Activated naive CD4-positive, alpha-beta T cell treated with anti-CD3 and anti-CD28 coated beads for 36 hours (primary cell): ENCODE measurements at regions not wholly inside any gene's neighbourhood (a gene's known extent, or its start where the extent isn't known, plus 50 kb on each side); places are given as distances from the start of the nearest gene placed in this dataset.
"Not testable (repeated sequence)": the region's sequence is repeated elsewhere in the genome, so short reads cannot be mapped to it uniquely, and the experiment has no call there.

Experiments
- CTCF ChIA-PET: fragments of 350-600 bp; sonication (Branson Sonifier 250); formaldehyde crosslinking; loops from one replicate; lab custom pipeline; 2021; ENCODE audit warnings: antibody characterized with exemption; lab: Charles Lee
- DNase-seq: peaks from one replicate; pipeline ENCODE4 v3.0.0-alpha.2; 2020
- H3K27ac Mint-ChIP-seq: one replicate; pipeline ENCODE4 v1.8.0; 2021; ENCODE audit warnings: mild to moderate bottlenecking, mixed read lengths
- H3K27me3 Mint-ChIP-seq: one replicate; pipeline ENCODE4 v1.8.0; 2021; ENCODE audit warnings: low read depth, mixed read lengths
- H3K36me3 Mint-ChIP-seq: one replicate; pipeline ENCODE4 v1.8.0; 2021; ENCODE audit warnings: low read depth, mixed read lengths
- H3K4me1 Mint-ChIP-seq: one replicate; pipeline ENCODE4 v1.8.0; 2021; ENCODE audit warnings: low read depth, mixed read lengths
- H3K4me3 Mint-ChIP-seq: one replicate; pipeline ENCODE4 v1.8.0; 2021; ENCODE audit warnings: mild to moderate bottlenecking, moderate library complexity, mixed read lengths
- H3K9me3 Mint-ChIP-seq: one replicate; pipeline ENCODE4 v1.8.0; 2021; ENCODE audit warnings: mixed read lengths
- intact Hi-C: fragments of 100-400 bp; cut with micrococcal nuclease; formaldehyde crosslinking; loops from one replicate; pipeline ENCODE4 v1.15.1; 2023

DNA sequence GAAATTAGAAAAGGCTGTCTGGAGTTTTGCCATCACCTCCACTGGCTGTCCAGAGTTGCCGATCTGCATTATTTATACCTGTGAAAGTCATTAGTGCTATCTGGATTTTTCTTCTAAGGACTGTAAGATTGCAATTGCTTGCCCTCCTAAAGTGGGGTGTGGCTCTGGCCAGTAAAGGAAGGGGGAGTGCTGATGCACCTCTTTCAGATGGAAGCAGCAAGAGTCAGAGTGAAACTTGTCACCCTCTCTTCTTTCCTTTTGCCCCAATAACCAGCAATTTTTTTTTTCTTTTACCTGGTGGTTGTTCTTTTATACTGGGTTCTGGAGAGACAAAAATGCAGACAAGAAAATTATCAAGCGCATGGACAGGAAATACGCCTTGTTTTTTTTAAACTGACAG lies 527.4 kb upstream of the NRP1 start:
- Mint-ChIP-seq H3K4me3 (no peak overlapping the region), H3K9me3 (no peaks in the 10 kb centered on the region), H3K4me1 (no peaks in the 10 kb centered on the region), H3K36me3 (no peaks in the 10 kb centered on the region), H3K27ac (no peak overlapping the region), H3K27me3 (peaks cover 12% of the 10 kb centered on the region)
- intact Hi-C loops: no loop called here
- no peak for DNase-seq
- CTCF ChIA-PET: no interaction called here

DNA sequence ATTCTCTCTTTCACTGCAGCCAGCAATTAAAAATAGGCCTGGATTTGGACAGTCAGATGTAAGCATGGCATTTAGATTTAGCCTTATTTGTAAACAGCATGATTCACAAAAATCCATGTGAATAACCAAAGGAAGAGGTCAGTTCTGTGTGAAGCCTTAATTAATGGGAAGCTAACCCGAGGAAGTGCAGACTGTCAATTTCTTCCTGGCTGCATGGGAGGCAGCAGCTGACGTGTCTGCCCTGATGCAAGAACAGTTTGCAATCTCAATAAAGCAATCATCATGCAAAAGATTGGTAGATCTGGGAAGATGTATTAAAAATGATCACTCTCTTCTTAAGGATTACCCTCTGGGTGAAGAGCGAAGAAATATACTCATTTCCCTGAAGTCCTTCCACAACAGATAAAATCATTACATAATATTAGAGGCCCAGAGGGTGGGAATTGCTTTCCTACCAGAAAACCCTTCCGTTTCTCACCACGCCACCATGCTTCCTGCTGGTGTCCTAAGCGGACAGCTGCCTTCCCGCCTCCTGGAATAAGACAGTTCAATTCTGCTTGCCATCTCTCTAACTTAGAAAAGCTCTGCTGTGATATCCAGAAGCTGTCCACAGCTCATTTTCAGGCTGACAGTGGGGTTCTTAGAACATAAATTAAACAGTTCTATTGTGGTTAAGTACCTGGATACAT lies 526.7 kb upstream of the NRP1 start:
- CTCF ChIA-PET: interaction anchor here (1.3 kb wide), 1 partner anchor 11 kb away, joined by 3 read pairs; no protein-coding TSS in a partner anchor
- Mint-ChIP-seq H3K9me3 (no peaks in the 10 kb centered on the region), H3K27me3 (peaks cover 12% of the 10 kb centered on the region), H3K4me1 (no peaks in the 10 kb centered on the region), H3K36me3 (no peaks in the 10 kb centered on the region), H3K4me3 (no peak overlapping the region), H3K27ac (no peak overlapping the region)
- intact Hi-C loops: no loop called here
- no peak for DNase-seq

DNA sequence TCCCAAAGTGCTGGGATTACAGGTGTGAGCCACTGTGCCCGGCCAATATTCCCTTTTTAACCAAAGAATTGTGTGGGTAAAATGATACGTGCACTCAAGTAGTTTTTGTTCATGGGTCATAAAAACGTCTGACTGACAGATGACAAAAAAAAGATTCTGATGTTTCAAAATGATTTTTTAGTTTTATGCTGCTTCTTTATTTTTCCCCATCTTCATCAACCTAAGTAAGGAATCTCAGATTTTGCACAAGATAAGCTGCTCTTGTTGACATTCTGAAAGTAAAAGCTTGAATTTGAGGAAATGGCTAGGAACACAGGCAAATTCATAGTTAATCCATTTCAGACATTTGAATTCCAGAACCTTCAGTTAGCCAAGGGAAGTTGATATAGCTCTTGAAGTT lies 526.1 kb upstream of the NRP1 start:
- H3K27ac Mint-ChIP-seq: no peak overlapping the region
- no peaks in the 10 kb centered on the region for H3K36me3 Mint-ChIP-seq
- H3K27me3 Mint-ChIP-seq: peaks cover 11% of the 10 kb centered on the region
- no peak overlapping the region for H3K4me3 Mint-ChIP-seq
- CTCF ChIA-PET: interaction anchor here (1.3 kb wide), 1 partner anchor 12 kb away, joined by 3 read pairs; no protein-coding TSS in a partner anchor
- H3K9me3 Mint-ChIP-seq: no peaks in the 10 kb centered on the region
- no peaks in the 10 kb centered on the region for H3K4me1 Mint-ChIP-seq
- intact Hi-C loops: no loop called here
- DNase-seq: no peak

DNA sequence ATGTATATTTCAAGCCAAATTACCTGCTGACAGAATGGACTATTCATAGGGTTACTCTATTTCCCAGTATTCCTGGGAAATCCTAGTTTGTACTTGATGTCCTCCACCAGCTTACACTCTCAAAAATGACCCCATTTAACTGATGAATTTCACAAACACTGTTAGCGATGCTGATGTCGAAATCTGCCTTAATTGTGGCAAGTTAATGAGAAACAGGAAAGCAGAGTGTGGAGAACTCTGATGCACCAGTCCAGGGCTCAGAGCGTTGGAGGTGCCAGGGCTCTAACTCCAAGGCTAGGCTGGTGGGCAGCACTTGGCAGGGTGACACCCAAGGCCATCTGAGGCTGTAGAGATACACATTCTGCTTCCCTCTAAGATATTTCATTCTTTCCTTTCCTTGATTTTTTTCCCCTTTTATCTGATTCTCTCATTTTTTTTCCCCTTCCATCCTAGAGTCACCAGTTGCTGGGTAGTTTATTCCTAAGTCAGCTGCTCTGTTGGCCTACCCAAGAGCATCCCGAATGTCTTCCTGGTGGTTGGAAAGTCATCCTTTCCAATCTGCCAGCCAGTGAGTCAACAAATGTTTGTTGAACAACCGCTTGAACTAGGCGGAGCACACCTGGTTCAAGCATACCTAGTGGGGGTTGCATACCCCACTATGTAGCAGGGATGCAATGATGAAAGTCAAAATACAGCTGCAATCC lies 525.0 kb upstream of the NRP1 start:
- H3K4me1 Mint-ChIP-seq: no peaks in the 10 kb centered on the region
- CTCF ChIA-PET: no interaction called here
- no peak overlapping the region for H3K4me3 Mint-ChIP-seq
- H3K27ac Mint-ChIP-seq: no peak overlapping the region
- no peak for DNase-seq
- intact Hi-C loops: no loop called here
- peaks cover 9% of the 10 kb centered on the region for H3K27me3 Mint-ChIP-seq
- H3K36me3 Mint-ChIP-seq: no peaks in the 10 kb centered on the region
- H3K9me3 Mint-ChIP-seq: no peaks in the 10 kb centered on the region

DNA sequence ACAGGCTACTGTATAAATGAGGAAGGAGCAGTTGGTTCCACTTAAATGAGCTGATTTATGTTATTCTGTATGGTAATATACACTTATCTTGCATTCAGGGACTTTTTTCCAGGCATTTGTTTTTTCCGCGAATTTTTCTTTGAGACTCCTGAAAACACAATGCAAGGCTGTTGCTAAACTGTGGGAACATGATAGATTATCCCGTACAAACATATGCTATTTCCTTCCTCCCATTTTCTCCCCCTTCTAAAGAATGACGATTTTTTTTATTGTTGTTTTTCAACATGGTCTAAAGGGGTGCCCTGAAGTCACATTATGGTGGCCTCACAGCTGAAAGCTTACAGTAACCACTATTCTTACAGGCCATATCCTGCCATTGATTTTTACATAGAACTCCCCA lies 523.9 kb upstream of the NRP1 start:
- Mint-ChIP-seq H3K9me3 (no peaks in the 10 kb centered on the region), H3K27ac (no peak overlapping the region), H3K36me3 (no peaks in the 10 kb centered on the region), H3K4me3 (no peak overlapping the region), H3K27me3 (peaks cover 10% of the 10 kb centered on the region), H3K4me1 (no peaks in the 10 kb centered on the region)
- CTCF ChIA-PET: no interaction called here
- DNase-seq: no peak
- intact Hi-C loops: no loop called here

DNA sequence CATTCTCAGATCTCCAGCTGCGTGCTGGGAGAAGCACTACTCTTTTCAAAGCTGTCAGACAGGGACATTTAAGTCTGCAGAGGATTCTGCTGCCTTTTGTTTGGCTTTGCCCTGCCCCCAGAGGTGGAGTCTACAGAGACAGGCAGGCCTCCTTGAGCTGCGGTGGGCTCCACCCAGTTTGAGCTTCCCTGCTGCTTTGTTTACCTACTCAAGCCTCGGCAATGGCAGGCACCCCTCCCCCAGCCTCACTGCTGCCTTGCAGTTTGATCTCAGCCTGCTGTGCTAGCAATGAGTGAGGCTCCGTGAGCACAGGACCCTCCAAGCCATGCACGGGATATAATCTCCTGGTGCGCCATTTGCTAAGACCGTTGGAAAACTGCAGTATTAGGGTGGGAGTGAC lies 518.8 kb upstream of the NRP1 start:
- DNase-seq, intact Hi-C loops: not testable (repeated sequence)

DNA sequence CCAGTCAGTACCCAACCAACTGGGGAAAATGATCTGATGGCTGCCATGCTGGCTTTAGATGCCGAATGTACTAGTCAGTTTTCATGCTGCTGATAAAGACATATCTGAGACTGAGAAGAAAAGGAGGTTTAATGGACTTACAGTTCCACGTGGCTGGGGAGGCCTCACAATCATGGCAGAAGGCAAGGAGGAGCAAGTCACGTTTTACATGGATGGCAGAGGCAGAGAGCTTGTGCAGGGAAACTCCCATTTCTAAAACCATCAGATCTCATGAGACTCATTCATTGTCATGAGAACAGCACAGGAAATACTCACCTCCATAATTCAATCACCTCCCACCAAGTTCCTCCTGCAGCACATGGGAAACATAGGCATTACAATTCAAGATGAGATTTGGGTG lies 508.9 kb upstream of the NRP1 start:
- DNase-seq: no peak
- H3K4me1 Mint-ChIP-seq: no peaks in the 10 kb centered on the region
- H3K27ac Mint-ChIP-seq: no peak overlapping the region
- H3K27me3 Mint-ChIP-seq: peaks cover 5% of the 10 kb centered on the region
- no peak overlapping the region for H3K4me3 Mint-ChIP-seq
- no peaks in the 10 kb centered on the region for H3K36me3 Mint-ChIP-seq
- intact Hi-C loops: no loop called here
- CTCF ChIA-PET: no interaction called here
- peaks cover 11% of the 10 kb centered on the region for H3K9me3 Mint-ChIP-seq

More for the DNA sequence above, 518.8 kb upstream of the NRP1 start:
- H3K4me1 Mint-ChIP-seq, H3K4me3 Mint-ChIP-seq, H3K9me3 Mint-ChIP-seq, H3K36me3 Mint-ChIP-seq, H3K27ac Mint-ChIP-seq: not testable (repeated sequence)
- peaks cover 10% of the 10 kb centered on the region for H3K27me3 Mint-ChIP-seq
- CTCF ChIA-PET: interaction anchor here (1.2 kb wide), 1 partner anchor 36 kb away, joined by 3 read pairs; no protein-coding TSS in a partner anchor

DNA sequence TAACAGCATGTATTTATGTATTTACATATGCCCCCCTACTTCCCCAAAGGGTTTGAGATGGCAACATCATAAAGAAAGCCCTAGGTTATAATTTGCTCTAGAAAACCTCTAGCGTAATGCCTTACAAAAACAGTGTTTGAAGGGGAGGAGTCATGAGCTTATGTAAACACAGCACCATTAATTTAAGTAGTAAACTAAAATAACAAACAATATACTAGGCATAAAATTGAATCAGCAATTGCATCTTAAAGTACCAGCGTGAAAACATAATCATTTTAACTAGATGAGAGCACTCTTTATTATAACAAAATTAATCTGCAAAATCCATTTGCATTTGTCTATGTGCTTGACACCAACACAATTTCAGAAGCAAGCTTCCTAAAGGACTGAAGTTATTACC lies 507.2 kb upstream of the NRP1 start:
- no peak for DNase-seq
- Mint-ChIP-seq H3K27me3 (peaks cover 5% of the 10 kb centered on the region), H3K27ac (no peak overlapping the region), H3K36me3 (no peaks in the 10 kb centered on the region), H3K9me3 (peaks cover 11% of the 10 kb centered on the region), H3K4me1 (no peaks in the 10 kb centered on the region), H3K4me3 (no peak overlapping the region)
- intact Hi-C loops: no loop called here
- CTCF ChIA-PET: no interaction called here

DNA sequence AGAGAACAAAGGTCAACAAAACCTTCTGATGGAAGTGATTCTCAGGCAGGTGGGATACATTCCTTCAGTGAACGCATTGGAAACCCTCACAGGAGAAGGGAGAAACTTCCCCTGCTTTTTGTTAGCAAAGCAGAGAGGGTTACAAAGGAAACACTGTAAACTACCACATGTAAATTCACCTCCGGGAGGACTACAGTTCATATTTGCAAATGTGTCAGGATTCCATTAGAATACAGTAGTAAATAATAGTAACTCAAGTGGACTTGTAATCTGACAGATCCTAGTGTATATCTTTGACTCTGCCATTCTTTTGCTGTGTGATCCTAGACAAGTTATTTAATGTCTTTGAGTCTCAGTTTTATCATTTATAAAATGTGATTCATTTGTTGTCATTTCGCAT lies 504.3 kb upstream of the NRP1 start:
- no peaks in the 10 kb centered on the region for H3K36me3 Mint-ChIP-seq
- DNase-seq: no peak
- CTCF ChIA-PET: no interaction called here
- peaks cover 8% of the 10 kb centered on the region for H3K9me3 Mint-ChIP-seq
- no peak overlapping the region for H3K27ac Mint-ChIP-seq
- H3K27me3 Mint-ChIP-seq: peaks cover 5% of the 10 kb centered on the region
- H3K4me1 Mint-ChIP-seq: no peaks in the 10 kb centered on the region
- no peak overlapping the region for H3K4me3 Mint-ChIP-seq
- intact Hi-C loops: no loop called here

DNA sequence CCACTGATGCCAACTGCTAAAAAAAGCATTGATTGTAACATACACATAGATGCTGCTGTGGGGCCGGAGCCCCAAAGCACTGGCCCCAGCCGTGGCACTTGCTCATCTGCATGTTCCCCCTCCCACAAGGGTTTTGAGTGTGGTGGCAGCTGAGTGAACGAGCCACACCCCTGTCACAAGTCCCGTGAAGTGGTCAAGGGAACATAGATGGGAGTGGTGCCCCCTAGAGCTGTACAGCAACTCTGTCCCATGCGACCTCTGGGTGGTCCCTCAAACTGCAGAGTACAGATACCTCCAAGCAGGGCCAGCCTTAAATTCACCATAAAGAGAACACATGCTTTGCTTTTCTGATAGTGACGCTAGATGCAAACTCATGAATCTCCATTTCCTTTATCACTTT lies 503.3 kb upstream of the NRP1 start:
- CTCF ChIA-PET: no interaction called here
- no peak overlapping the region for H3K27ac Mint-ChIP-seq
- intact Hi-C loops: no loop called here

DNA sequence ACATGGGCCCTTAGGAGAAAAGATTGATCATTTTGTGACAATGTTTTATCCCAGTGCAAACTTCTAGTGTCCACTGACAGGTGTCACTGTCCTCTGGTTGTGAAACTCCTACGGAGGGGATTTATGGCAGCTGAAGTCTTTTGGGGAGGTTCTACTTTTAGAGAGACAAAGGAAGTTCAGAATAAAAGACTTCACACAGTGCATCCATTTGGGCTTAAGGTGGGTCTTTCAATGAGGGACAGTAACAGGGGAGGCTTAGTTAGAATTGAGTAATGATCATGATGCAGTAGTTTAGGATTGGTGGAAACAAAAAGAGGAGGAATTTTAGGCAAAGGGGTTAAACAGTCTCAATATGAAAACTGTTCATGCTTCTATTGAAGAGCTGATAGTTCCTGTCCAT lies 501.1 kb upstream of the NRP1 start:
- Mint-ChIP-seq H3K36me3 (no peaks in the 10 kb centered on the region), H3K4me1 (no peaks in the 10 kb centered on the region), H3K27ac (no peak overlapping the region), H3K4me3 (no peak overlapping the region), H3K27me3 (no peaks in the 10 kb centered on the region), H3K9me3 (no peaks in the 10 kb centered on the region)
- no peak for DNase-seq
- CTCF ChIA-PET: no interaction called here
- intact Hi-C loops: no loop called here

More for the DNA sequence above, 503.3 kb upstream of the NRP1 start:
- Mint-ChIP-seq H3K4me3 (no peak overlapping the region), H3K27me3 (no peaks in the 10 kb centered on the region), H3K36me3 (no peaks in the 10 kb centered on the region), H3K4me1 (no peaks in the 10 kb centered on the region), H3K9me3 (no peaks in the 10 kb centered on the region)
- DNase-seq: no peak

DNA sequence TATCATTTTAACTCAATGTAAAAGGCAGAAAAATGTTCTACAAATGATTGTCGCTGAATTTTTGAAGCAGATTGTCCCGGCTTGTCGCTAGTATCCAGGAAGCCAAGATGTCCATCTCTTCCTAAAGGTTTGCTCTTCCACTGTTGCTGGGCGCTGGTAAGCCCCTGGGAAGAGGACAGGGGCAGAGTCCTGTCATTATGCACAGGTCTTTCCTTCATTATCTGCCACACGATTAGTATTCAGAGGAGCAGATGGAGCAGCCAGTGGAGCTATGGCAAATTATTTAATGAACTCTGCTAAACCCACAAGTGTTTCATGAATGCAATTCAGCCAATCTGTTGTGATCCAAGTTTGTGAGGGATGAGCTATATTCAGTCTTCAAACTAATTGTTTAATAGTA lies 499.1 kb upstream of the NRP1 start:
- Mint-ChIP-seq H3K36me3 (no peaks in the 10 kb centered on the region), H3K27me3 (no peaks in the 10 kb centered on the region), H3K4me1 (no peaks in the 10 kb centered on the region), H3K4me3 (no peak overlapping the region), H3K9me3 (peaks cover 3% of the 10 kb centered on the region), H3K27ac (no peak overlapping the region)
- CTCF ChIA-PET: no interaction called here
- intact Hi-C loops: no loop called here
- no peak for DNase-seq
